GM12865 (cell line): ENCODE measurements at regions not wholly inside any gene's neighbourhood (a gene's known extent, or its start where the extent isn't known, plus 50 kb on each side); places are given as distances from the start of the nearest gene placed in this dataset.

Experiments
- DNase-seq: peaks from one replicate; pipeline ENCODE4 v3.0.0; 2010; ENCODE audit warnings: low read depth
- H3K4me3 ChIP-seq: 2 replicates; pipeline ENCODE4 v1.5.1; 2011; ENCODE audit warnings: mild to moderate bottlenecking, low read depth, low read length, control low read depth
- CTCF ChIP-seq: IDR thresholded peaks from 2 replicates; pipeline ENCODE4 v1.5.1; 2011; ENCODE audit warnings: low read length, control low read depth, low read depth, inconsistent platforms; ENCODE audit not compliant: insufficient read depth; ENCODE audit errors: missing control alignments

- no peak for DNase-seq
- no peak overlapping the region for H3K4me3 ChIP-seq
- TF ChIP-seq CTCF: no peak
Observed at GRCh38 chr7:125606671-125607070, 677.0 kb upstream of the POT1 start.

GRCh38 chr7:125605241-125605640 lies 675.6 kb upstream of the POT1 start:
- no peak for DNase-seq
- H3K4me3 ChIP-seq: no peak overlapping the region
- TF ChIP-seq CTCF: no peak

GRCh38 chr7:125602441-125602840 lies 672.8 kb upstream of the POT1 start:
- no peak for TF ChIP-seq CTCF
- no peak overlapping the region for H3K4me3 ChIP-seq
- no peak for DNase-seq

GRCh38 chr7:125599387-125599786 lies 669.8 kb upstream of the POT1 start:
- H3K4me3 ChIP-seq: no peak overlapping the region
- no peak for DNase-seq
- TF ChIP-seq CTCF: no peak

GRCh38 chr7:125592331-125592730 lies 662.7 kb upstream of the POT1 start:
- TF ChIP-seq CTCF: no peak
- no peak overlapping the region for H3K4me3 ChIP-seq
- DNase-seq: no peak

GRCh38 chr7:125573126-125573525 lies 643.5 kb upstream of the POT1 start:
- TF ChIP-seq CTCF: no peak
- DNase-seq: no peak
- H3K4me3 ChIP-seq: no peak overlapping the region

GRCh38 chr7:125572414-125572813 lies 642.8 kb upstream of the POT1 start:
- H3K4me3 ChIP-seq: no peak overlapping the region
- no peak for DNase-seq
- TF ChIP-seq CTCF: no peak
